ENCODE measurements at regions not wholly inside any gene's neighbourhood (a gene's known extent, or its start where the extent isn't known, plus 50 kb on each side); places are given as distances from the start of the nearest gene placed in this dataset.

DNA sequence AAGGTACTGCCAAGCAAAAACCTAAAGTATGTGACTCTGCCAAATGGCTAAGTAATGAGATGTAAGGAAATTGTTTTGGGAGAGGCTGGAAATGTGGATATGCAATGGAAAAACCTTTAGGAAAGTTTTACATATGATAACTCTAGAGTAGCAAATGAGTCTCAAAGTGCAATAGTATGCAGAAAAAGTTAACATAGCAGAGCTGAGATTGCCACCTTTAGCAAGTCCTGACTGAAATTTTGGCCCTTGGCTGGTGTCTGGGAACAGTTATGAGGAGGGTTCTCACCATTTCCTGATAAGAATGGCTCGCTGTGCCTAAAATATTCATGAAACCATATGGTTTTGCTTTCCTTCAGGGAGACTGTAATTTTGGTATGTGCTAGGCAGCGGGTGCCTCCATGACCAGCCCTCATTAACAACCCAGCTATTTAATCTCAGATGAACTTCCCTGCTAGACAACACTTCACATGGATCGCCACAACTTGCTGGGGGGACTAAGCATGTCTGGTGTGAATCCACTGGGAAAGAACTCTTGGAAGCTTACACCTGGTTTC, 72.3 kb upstream of the ERBB4 start:
- no peak overlapping the region for H3K27ac ChIP-seq
- H3K36me3 ChIP-seq: no peaks in the 10 kb centered on the region
- DNase-seq: no peak
- WGBS, 2 donors: 69 to 90% methylated on average over 3 of the region's 3 CpGs
- H3K9me3 ChIP-seq: no peaks in the 10 kb centered on the region
- no peaks in the 10 kb centered on the region for H3K27me3 ChIP-seq
- no peak overlapping the region for H3K4me3 ChIP-seq
- no peak for TF ChIP-seq CTCF (IDR thresholded peaks at IDR 0.05)
- TF ChIP-seq POLR2A (IDR thresholded peaks at IDR 0.05): no peak
- intact Hi-C loops (cut with DNase I): no loop called here
- H3K4me1 ChIP-seq: peaks cover 0 to 9% (median 0%) of the 10 kb centered on the region in 3 donors

DNA sequence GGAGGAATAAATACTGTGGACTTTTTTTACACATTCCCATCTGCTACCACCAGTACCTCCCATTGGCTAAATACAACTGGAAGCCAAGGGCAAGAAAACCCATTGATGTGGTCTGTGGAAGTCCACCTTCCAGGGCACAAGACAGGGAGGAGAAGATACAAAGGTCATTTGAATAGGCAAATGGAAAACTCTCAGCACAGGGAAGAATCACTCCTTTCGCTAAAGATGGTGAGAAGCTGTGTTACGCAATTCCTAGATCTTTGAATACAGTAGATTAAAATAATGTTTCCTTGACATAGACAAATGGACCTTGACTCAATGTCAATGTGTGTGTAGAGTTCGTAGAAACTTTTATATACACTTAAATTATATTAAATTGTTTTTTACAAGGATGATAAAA, 70.9 kb upstream of the ERBB4 start:
- no peaks in the 10 kb centered on the region for H3K9me3 ChIP-seq
- TF ChIP-seq CTCF (IDR thresholded peaks at IDR 0.05): no peak
- no peak for TF ChIP-seq POLR2A (IDR thresholded peaks at IDR 0.05)
- no peak for DNase-seq
- H3K27me3 ChIP-seq: no peaks in the 10 kb centered on the region
- H3K4me3 ChIP-seq: no peak overlapping the region
- intact Hi-C loops (cut with DNase I): no loop called here
- H3K4me1 ChIP-seq: peaks cover 0 to 9% (median 0%) of the 10 kb centered on the region in 3 donors
- peak overlapping the region in 2 of 4 donors; percentile 6 to 55 for H3K27ac ChIP-seq
- WGBS, 2 donors: 52 to 65% methylated on average over 3 of the region's 3 CpGs
- no peaks in the 10 kb centered on the region for H3K36me3 ChIP-seq

DNA sequence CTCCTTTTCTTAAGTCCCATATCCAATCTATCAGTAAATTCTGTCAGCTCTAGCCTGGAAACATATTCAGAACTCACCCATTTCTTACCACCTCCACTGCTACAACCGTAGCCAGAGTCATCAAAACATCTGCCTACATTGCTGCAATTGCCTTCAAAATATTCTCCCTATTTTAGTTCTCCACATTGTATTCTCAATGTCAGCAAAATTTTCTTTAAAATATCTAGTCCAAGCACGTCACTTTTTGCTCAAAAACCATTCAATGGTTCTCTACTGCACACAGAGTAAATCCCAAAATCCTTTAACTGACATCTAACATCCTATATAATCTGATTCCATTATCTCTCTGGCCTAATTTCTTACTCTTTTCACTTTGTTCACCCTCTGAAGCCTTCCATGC, 68.5 kb upstream of the ERBB4 start:
- peaks cover 0 to 9% (median 0%) of the 10 kb centered on the region in 3 donors for H3K4me1 ChIP-seq
- H3K4me3 ChIP-seq: no peak overlapping the region
- H3K27ac ChIP-seq: no peak overlapping the region
- WGBS, 2 donors: 55 to 61% methylated on average over 2 of the region's 2 CpGs
- H3K36me3 ChIP-seq: no peaks in the 10 kb centered on the region
- intact Hi-C loops (cut with DNase I): no loop called here
- TF ChIP-seq CTCF (IDR thresholded peaks at IDR 0.05) (no peak), POLR2A (IDR thresholded peaks at IDR 0.05) (no peak)
- H3K27me3 ChIP-seq: no peaks in the 10 kb centered on the region
- DNase-seq: no peak
- H3K9me3 ChIP-seq: no peaks in the 10 kb centered on the region

DNA sequence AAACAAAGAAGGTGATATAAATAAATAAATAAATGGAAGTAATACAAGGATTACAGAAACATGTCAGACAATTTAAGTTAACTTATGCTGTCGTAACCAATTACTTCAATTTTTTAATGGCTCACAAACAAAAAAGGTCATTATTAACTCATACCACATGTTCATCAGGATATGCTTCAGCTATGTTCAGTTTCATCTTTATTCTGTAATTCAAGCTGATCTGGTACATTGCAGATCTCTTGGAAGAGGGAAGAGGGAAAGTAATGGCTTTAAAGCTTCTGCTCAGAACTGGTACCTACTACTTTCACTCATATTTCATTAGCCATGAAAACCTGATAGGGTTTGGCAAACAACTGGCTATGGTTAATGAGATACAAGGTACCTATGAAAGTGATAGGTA, 67.6 kb upstream of the ERBB4 start:
- H3K4me1 ChIP-seq: peaks cover 0 to 9% (median 0%) of the 10 kb centered on the region in 3 donors
- DNase-seq: no peak
- intact Hi-C loops (cut with DNase I): no loop called here
- no peak overlapping the region for H3K4me3 ChIP-seq
- no peaks in the 10 kb centered on the region for H3K36me3 ChIP-seq
- H3K27me3 ChIP-seq: no peaks in the 10 kb centered on the region
- no peak for TF ChIP-seq CTCF (IDR thresholded peaks at IDR 0.05)
- H3K27ac ChIP-seq: no peak overlapping the region
- no peaks in the 10 kb centered on the region for H3K9me3 ChIP-seq
- WGBS, 2 donors: 84 to 88% methylated on average over 1 of the region's 1 CpG

- intact Hi-C loops (cut with DNase I): no loop called here
- TF ChIP-seq CTCF (IDR thresholded peaks at IDR 0.05): no peak
- H3K36me3 ChIP-seq: no peaks in the 10 kb centered on the region
Measured at GRCh38 chr2:212596688-212597087, 58.1 kb upstream of the ERBB4 start.

More at GRCh38 chr2:212596688-212597087, 58.1 kb upstream of the ERBB4 start:
- 74 to 76% methylated on average over 3 of the region's 3 CpGs for WGBS, 2 donors
- Histone ChIP-seq H3K27me3 (no peaks in the 10 kb centered on the region), H3K27ac (no peak overlapping the region), H3K4me1 (peaks cover 0 to 23% (median 0%) of the 10 kb centered on the region in 3 donors), H3K4me3 (no peak overlapping the region), H3K9me3 (no peaks in the 10 kb centered on the region)
- no peak for DNase-seq

All from esophagus squamous epithelium (tissue), 5 donors.